SK-N-SH treated with all-trans-retinoic acid at 6 μM for 48 hours (cell line): ENCODE measurements at regions not wholly inside any gene's neighbourhood (a gene's known extent, or its start where the extent isn't known, plus 50 kb on each side); places are given as distances from the start of the nearest gene placed in this dataset.

Experiments
- CREB5 ChIP-seq: fragments of 250-450 bp; sonication (Bioruptor Pico); IDR thresholded peaks from 2 replicates; pipeline ENCODE4 v1.5.1; 2020; ENCODE audit warnings: low read depth, mild to moderate bottlenecking, moderate library complexity
- ISL1 ChIP-seq: fragments of 250-450 bp; sonication (Bioruptor Pico); IDR thresholded peaks from 2 replicates; pipeline ENCODE4 v2.1.2; 2022; ENCODE audit warnings: mild to moderate bottlenecking, moderate library complexity
- PATZ1 ChIP-seq: fragments of 250-450 bp; sonication (Bioruptor Pico); IDR thresholded peaks from 2 replicates; pipeline ENCODE4 v1.8.0; 2020; ENCODE audit warnings: mild to moderate bottlenecking, moderate library complexity, borderline replicate concordance
- PPARA ChIP-seq: fragments of 250-450 bp; sonication (Bioruptor Pico); IDR thresholded peaks from 2 replicates; pipeline ENCODE4 v1.5.0; 2020; ENCODE audit warnings: mild to moderate bottlenecking, borderline replicate concordance
- RARB ChIP-seq: fragments of 250-450 bp; sonication (Bioruptor Pico); IDR thresholded peaks from 2 replicates; pipeline ENCODE4 v1.8.0; 2021; ENCODE audit warnings: mild to moderate bottlenecking, moderate library complexity
- SNAI2 ChIP-seq: fragments of 250-450 bp; sonication (Bioruptor Pico); IDR thresholded peaks from 2 replicates; pipeline ENCODE4 v1.5.0; 2020; ENCODE audit warnings: mild to moderate bottlenecking, moderate library complexity
- ZC3H10 ChIP-seq: fragments of 250-450 bp; sonication (Bioruptor Pico); IDR thresholded peaks from 2 replicates; pipeline ENCODE4 v1.5.1; 2021; ENCODE audit warnings: mild to moderate bottlenecking, moderate library complexity
- ZNF8 ChIP-seq: fragments of 450-650 bp; formaldehyde crosslinking; IDR thresholded peaks from 2 replicates; pipeline ENCODE4 v1.5.0; 2020; ENCODE audit warnings: mild to moderate bottlenecking, moderate library complexity

GRCh38 chr2:5173876-5174535 lies 518.2 kb upstream of the SOX11 start:
- TF ChIP-seq ZC3H10 (no peak), ISL1 (CRISPR knock-in tag) (no peak), SNAI2 (CRISPR knock-in tag) (no peak), PPARA (no peak), PATZ1 (CRISPR knock-in tag) (no peak), ZNF8 (no peak), RARB (no peak), CREB5 (CRISPR knock-in tag) (no peak)
